ENCODE measurements at regions not wholly inside any gene's neighbourhood (a gene's known extent, or its start where the extent isn't known, plus 50 kb on each side); places are given as distances from the start of the nearest gene placed in this dataset.

GRCh38 chr1:81126989-81127581, 673.6 kb upstream of the ADGRL2 start:
- Histone ChIP-seq H3K9me3 (ENCODE audit: low read length) (no peaks in the 10 kb centered on the region), H3K9me2 (ENCODE audit: insufficient read depth, low read length) (no peaks in the 10 kb centered on the region), H3K4me3 (ENCODE audit: low read depth, low read length, poor library complexity, severe bottlenecking) (no peak overlapping the region), H4K20me1 (ENCODE audit: insufficient read depth, low read length) (no peaks in the 10 kb centered on the region), H2AFZ (ENCODE audit: low read length) (no peak overlapping the region), H3K27ac (ENCODE audit: low read depth, low read length, poor library complexity, severe bottlenecking) (no peak overlapping the region), H3K36me3 (ENCODE audit: insufficient read depth, low read length) (no peaks in the 10 kb centered on the region), H3K4me2 (ENCODE audit: low read length) (no peak overlapping the region), H3K79me2 (ENCODE audit: insufficient read depth, low read depth, low read length) (no peaks in the 10 kb centered on the region), H3K4me1 (ENCODE audit: insufficient read depth, low read length, poor library complexity, severe bottlenecking) (no peaks in the 10 kb centered on the region)
- TF ChIP-seq CTCF (conservative IDR thresholded peaks at IDR 0.05; ENCODE audit: low read length) = no peak
- TF ChIP-seq EZH2phosphoT487 (IDR thresholded peaks at IDR 0.05; ENCODE audit: borderline replicate concordance, low read depth, low read length) = no peak
- POLR2A ChIA-PET = no interaction called here
- no TSS peak for BruUV-seq (replicated peaks)
- CTCF ChIA-PET (ENCODE audit: unreplicated experiment) = no interaction called here
- intact Hi-C loops (cut with micrococcal nuclease; ENCODE audit: unreplicated experiment) = no loop called here
- DNase-seq (ENCODE audit: low spot score) = no peak

DNA sequence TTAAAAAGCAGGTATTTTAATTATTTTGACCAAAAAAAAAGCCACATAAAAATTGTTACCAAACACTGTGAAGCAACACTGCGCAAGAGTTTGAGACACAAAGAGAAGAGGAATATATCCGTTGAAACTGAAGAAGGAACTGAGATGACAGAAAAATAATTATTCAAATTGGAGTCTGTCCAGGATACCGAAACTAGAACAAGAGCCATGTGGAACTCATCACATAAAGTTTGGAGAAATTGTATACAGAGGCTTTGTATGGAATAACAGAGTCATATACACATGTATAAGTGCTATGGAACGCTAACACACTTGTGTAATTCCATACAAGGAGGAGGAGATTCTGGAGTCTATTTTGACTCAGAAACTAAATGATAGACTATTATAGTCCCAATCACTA, 675.1 kb upstream of the ADGRL2 start:
- no TSS peak for BruUV-seq (replicated peaks)
- H3K36me3 ChIP-seq (ENCODE audit: insufficient read depth, low read length) = no peaks in the 10 kb centered on the region
- H3K9me3 ChIP-seq (ENCODE audit: low read length) = no peaks in the 10 kb centered on the region
- no peaks in the 10 kb centered on the region for H3K79me2 ChIP-seq (ENCODE audit: insufficient read depth, low read depth, low read length)
- ChIA-PET POLR2A (interaction anchor here (0.6 kb wide), 1 partner anchor 75 kb away, joined by 3 read pairs; no protein-coding TSS in a partner anchor), CTCF (ENCODE audit: unreplicated experiment) (no interaction called here)
- H3K4me3 ChIP-seq (ENCODE audit: low read depth, low read length, poor library complexity, severe bottlenecking) = no peak overlapping the region
- H3K4me2 ChIP-seq (ENCODE audit: low read length) = no peak overlapping the region
- intact Hi-C loops (cut with micrococcal nuclease; ENCODE audit: unreplicated experiment) = no loop called here
- no peak overlapping the region for H2AFZ ChIP-seq (ENCODE audit: low read length)
- no peak for DNase-seq (ENCODE audit: low spot score)
- H3K9me2 ChIP-seq (ENCODE audit: insufficient read depth, low read length) = no peaks in the 10 kb centered on the region
- H3K4me1 ChIP-seq (ENCODE audit: insufficient read depth, low read length, poor library complexity, severe bottlenecking) = no peaks in the 10 kb centered on the region
- no peak for TF ChIP-seq EZH2phosphoT487 (IDR thresholded peaks at IDR 0.05; ENCODE audit: borderline replicate concordance, low read depth, low read length)
- TF ChIP-seq CTCF (conservative IDR thresholded peaks at IDR 0.05; ENCODE audit: low read length) = no peak
- no peak overlapping the region for H3K27ac ChIP-seq (ENCODE audit: low read depth, low read length, poor library complexity, severe bottlenecking)
- no peaks in the 10 kb centered on the region for H4K20me1 ChIP-seq (ENCODE audit: insufficient read depth, low read length)

- CTCF ChIA-PET (ENCODE audit: unreplicated experiment) = no interaction called here
- BruUV-seq (replicated peaks) = no TSS peak
- Histone ChIP-seq H4K20me1 (ENCODE audit: insufficient read depth, low read length) (no peaks in the 10 kb centered on the region), H3K27ac (ENCODE audit: low read depth, low read length, poor library complexity, severe bottlenecking) (no peak overlapping the region), H3K4me3 (ENCODE audit: low read depth, low read length, poor library complexity, severe bottlenecking) (no peak overlapping the region), H2AFZ (ENCODE audit: low read length) (no peak overlapping the region), H3K4me2 (ENCODE audit: low read length) (no peak overlapping the region), H3K79me2 (ENCODE audit: insufficient read depth, low read depth, low read length) (no peaks in the 10 kb centered on the region), H3K4me1 (ENCODE audit: insufficient read depth, low read length, poor library complexity, severe bottlenecking) (no peaks in the 10 kb centered on the region), H3K9me3 (ENCODE audit: low read length) (no peaks in the 10 kb centered on the region), H3K36me3 (ENCODE audit: insufficient read depth, low read length) (no peaks in the 10 kb centered on the region), H3K9me2 (ENCODE audit: insufficient read depth, low read length) (no peaks in the 10 kb centered on the region)
- intact Hi-C loops (cut with micrococcal nuclease; ENCODE audit: unreplicated experiment) = no loop called here
- DNase-seq (ENCODE audit: low spot score) = no peak
- no peak for TF ChIP-seq CTCF (conservative IDR thresholded peaks at IDR 0.05; ENCODE audit: low read length)
- TF ChIP-seq EZH2phosphoT487 (IDR thresholded peaks at IDR 0.05; ENCODE audit: borderline replicate concordance, low read depth, low read length) = no peak
- POLR2A ChIA-PET = no interaction called here
Observed at GRCh38 chr1:81121306-81121705, 679.4 kb upstream of the ADGRL2 start.
